CD4-positive, CD25-positive, alpha-beta regulatory T cell (primary cell): ENCODE measurements at regions not wholly inside any gene's neighbourhood (a gene's known extent, or its start where the extent isn't known, plus 50 kb on each side); places are given as distances from the start of the nearest gene placed in this dataset.

Source experiments
- ATAC-seq, 2 donors: fragments of 150-1000 bp; cut with Tn5 transposase; one replicate each; pipeline ENCODE4 v1.10.0; 2021; ENCODE audit warnings: low read depth in 2 of 2, moderate number of reproducible peaks in 2 of 2, moderate library complexity in 1 of 2
- DNase-seq, 3 donors: peaks; one replicate each; pipeline versions ENCODE4 v3.0.0 to v3.0.0-alpha.2; 2012 to 2022; ENCODE audit warnings: mixed read lengths in 1 of 3
- H3K27ac ChIP-seq: one replicate; pipeline ENCODE4 v1.7.0; 2013; ENCODE audit warnings: mild to moderate bottlenecking, low read length; ENCODE audit not compliant: insufficient read depth, poor library complexity, severe bottlenecking
- H3K27me3 ChIP-seq: one replicate; pipeline ENCODE4 v1.7.0; 2013; ENCODE audit warnings: low read length; ENCODE audit not compliant: control insufficient read depth, insufficient read depth
- H3K36me3 ChIP-seq: one replicate; pipeline ENCODE4 v1.7.0; 2013; ENCODE audit warnings: mild to moderate bottlenecking, low read length, moderate library complexity; ENCODE audit not compliant: control insufficient read depth, insufficient read depth
- H3K4me1 ChIP-seq: 2 replicates; pipeline ENCODE4 v1.7.0; 2013; ENCODE audit warnings: mild to moderate bottlenecking, low read length; ENCODE audit not compliant: insufficient read depth, control insufficient read depth, poor library complexity, severe bottlenecking
- H3K4me3 ChIP-seq: one replicate; pipeline ENCODE4 v1.7.0; 2013; ENCODE audit warnings: low read depth, mild to moderate bottlenecking, low read length, moderate library complexity
- H3K9me3 ChIP-seq, 2 experiments: 1 replicate in 1 of 2; 2 replicates in 1 of 2; pipeline ENCODE4 v1.7.0; 2013; ENCODE audit warnings: low read length in 2 of 2, mild to moderate bottlenecking in 1 of 2, moderate library complexity in 1 of 2; ENCODE audit not compliant: control insufficient read depth in 2 of 2
- H3K27ac Mint-ChIP-seq, 3 donors: one replicate each; pipeline ENCODE4 v1.8.0; 2020 to 2022; ENCODE audit warnings: mild to moderate bottlenecking in 3 of 3, mixed read lengths in 3 of 3, moderate library complexity in 2 of 3
- H3K27me3 Mint-ChIP-seq: one replicate; pipeline ENCODE4 v1.8.0; 2022; ENCODE audit warnings: mild to moderate bottlenecking, mixed read lengths
- H3K36me3 Mint-ChIP-seq: one replicate; pipeline ENCODE4 v1.8.0; 2020; ENCODE audit warnings: mixed read lengths
- H3K4me1 Mint-ChIP-seq, 4 donors: one replicate each; pipeline ENCODE4 v1.8.0; 2020 to 2022; ENCODE audit warnings: mixed read lengths in 4 of 4, mild to moderate bottlenecking in 1 of 4
- H3K4me3 Mint-ChIP-seq, 4 donors: one replicate each; pipeline ENCODE4 v1.8.0; 2020 to 2022; ENCODE audit warnings: mild to moderate bottlenecking in 4 of 4, mixed read lengths in 4 of 4, moderate library complexity in 3 of 4
- H3K9me3 Mint-ChIP-seq, 7 donors: one replicate each; pipeline ENCODE4 v1.8.0; 2020 to 2022; ENCODE audit warnings: mixed read lengths in 7 of 7, mild to moderate bottlenecking in 3 of 7, moderate library complexity in 2 of 7

GRCh38 chr9:18359335-18359734 is 114.6 kb upstream of the ADAMTSL1 start:
- DNase-seq (no peak), ATAC-seq (no peak)
- no peaks in the 10 kb centered on the region for H3K36me3 Mint-ChIP-seq
- no peaks in the 10 kb centered on the region for H3K4me1 Mint-ChIP-seq
- Histone ChIP-seq H3K27me3 (no peaks in the 10 kb centered on the region), H3K9me3 (no peaks in the 10 kb centered on the region), H3K27ac (no peak overlapping the region), H3K4me3 (no peak overlapping the region), H3K36me3 (no peaks in the 10 kb centered on the region), H3K4me1 (no peaks in the 10 kb centered on the region)
- H3K27me3 Mint-ChIP-seq, result no peaks in the 10 kb centered on the region
- H3K4me3 Mint-ChIP-seq, result no peak overlapping the region
- H3K27ac Mint-ChIP-seq, result no peak overlapping the region
- H3K9me3 Mint-ChIP-seq, result no peaks in the 10 kb centered on the region

DNA sequence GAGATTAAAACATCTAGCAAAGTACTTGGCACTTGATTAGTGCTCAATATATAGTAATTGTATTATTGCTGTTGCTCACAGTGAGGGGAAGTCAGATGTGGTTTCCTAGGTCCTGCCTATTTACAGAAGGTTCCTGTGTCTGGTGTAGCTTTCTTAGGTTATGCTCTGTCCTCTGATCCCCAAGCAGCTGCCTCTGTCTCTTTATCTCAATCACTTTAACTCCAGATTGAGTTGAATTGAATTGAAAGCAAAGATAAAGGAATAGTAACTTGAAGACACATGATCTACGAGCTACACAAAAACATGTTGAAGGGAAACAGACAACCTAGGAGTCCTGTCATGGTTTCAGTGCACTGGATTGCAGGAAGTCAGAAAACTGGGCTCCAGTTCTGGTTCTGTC is 113.9 kb upstream of the ADAMTSL1 start:
- no peaks in the 10 kb centered on the region for H3K9me3 ChIP-seq
- Mint-ChIP-seq H3K4me1 (no peaks in the 10 kb centered on the region), H3K36me3 (no peaks in the 10 kb centered on the region), H3K4me3 (no peak overlapping the region), H3K27ac (no peak overlapping the region), H3K27me3 (no peaks in the 10 kb centered on the region), H3K9me3 (no peaks in the 10 kb centered on the region)
- no peak for DNase-seq
- no peak for ATAC-seq
- no peaks in the 10 kb centered on the region for H3K4me1 ChIP-seq
- H3K4me3 ChIP-seq, result no peak overlapping the region
- no peaks in the 10 kb centered on the region for H3K27me3 ChIP-seq
- H3K27ac ChIP-seq, result no peak overlapping the region
- H3K36me3 ChIP-seq, result no peaks in the 10 kb centered on the region

- Mint-ChIP-seq H3K27ac (no peak overlapping the region), H3K9me3 (peaks cover 0 to 2% (median 0%) of the 10 kb centered on the region in 7 donors), H3K4me1 (no peaks in the 10 kb centered on the region), H3K36me3 (no peaks in the 10 kb centered on the region), H3K27me3 (no peaks in the 10 kb centered on the region), H3K4me3 (no peak overlapping the region)
- Histone ChIP-seq H3K4me3 (no peak overlapping the region), H3K27ac (no peak overlapping the region), H3K4me1 (no peaks in the 10 kb centered on the region), H3K9me3 (no peaks in the 10 kb centered on the region), H3K27me3 (no peaks in the 10 kb centered on the region), H3K36me3 (no peaks in the 10 kb centered on the region)
- no peak for ATAC-seq
- DNase-seq, result no peak
Measured at GRCh38 chr9:18361646-18362045, 112.3 kb upstream of the ADAMTSL1 start.

GRCh38 chr9:18362166-18362565 is 111.8 kb upstream of the ADAMTSL1 start:
- peaks cover 0 to 2% (median 0%) of the 10 kb centered on the region in 7 donors for H3K9me3 Mint-ChIP-seq
- H3K4me1 ChIP-seq, result no peaks in the 10 kb centered on the region

DNA sequence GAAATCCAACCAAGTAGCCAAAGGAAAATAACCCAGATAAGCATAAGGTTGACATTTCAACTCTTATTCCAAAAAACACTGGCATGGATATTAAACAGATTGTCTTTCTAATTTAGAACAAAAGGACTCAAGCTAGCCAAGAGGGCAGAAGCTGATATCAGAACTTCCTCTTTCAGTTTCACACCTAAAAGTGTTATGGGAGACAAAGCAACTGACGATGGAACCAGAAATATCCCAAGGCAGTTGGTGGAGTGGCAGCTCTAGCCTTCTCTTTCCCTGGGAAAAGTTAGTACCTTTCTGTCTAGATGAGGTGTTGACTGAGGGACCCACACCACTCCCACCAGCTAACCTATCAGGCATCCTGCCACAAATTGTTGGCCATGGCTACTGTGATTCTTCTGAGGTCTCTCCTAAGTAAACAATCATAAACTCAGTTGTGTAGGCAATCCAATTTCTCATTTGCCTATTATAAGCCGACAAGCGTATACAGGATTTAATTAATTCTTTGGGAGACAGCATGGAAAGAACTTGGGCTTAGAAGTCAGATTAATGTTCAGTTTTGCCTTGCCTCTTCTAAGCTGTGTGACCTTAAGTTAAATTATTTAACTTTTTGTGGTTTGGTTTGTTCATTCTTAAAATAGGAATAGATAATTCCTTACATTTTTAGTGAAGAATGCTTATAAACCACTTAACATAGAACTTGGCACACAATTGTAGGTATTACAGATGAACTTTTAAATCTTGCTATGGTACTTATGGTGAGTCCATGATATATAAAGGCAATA is 110.9 kb upstream of the ADAMTSL1 start:
- no peaks in the 10 kb centered on the region for H3K36me3 ChIP-seq
- Mint-ChIP-seq H3K9me3 (peaks cover 0 to 2% (median 0%) of the 10 kb centered on the region in 7 donors), H3K4me1 (no peaks in the 10 kb centered on the region), H3K27me3 (no peaks in the 10 kb centered on the region), H3K36me3 (no peaks in the 10 kb centered on the region), H3K4me3 (no peak overlapping the region), H3K27ac (no peak overlapping the region)
- H3K4me3 ChIP-seq, result no peak overlapping the region
- no peaks in the 10 kb centered on the region for H3K9me3 ChIP-seq
- no peak for DNase-seq
- H3K27me3 ChIP-seq, result no peaks in the 10 kb centered on the region
- H3K27ac ChIP-seq, result no peak overlapping the region
- ATAC-seq, result no peak
- no peaks in the 10 kb centered on the region for H3K4me1 ChIP-seq

More at GRCh38 chr9:18362166-18362565, 111.8 kb upstream of the ADAMTSL1 start:
- H3K27ac ChIP-seq, result no peak overlapping the region
- ATAC-seq (no peak), DNase-seq (no peak)
- no peaks in the 10 kb centered on the region for H3K27me3 Mint-ChIP-seq
- H3K27ac Mint-ChIP-seq, result no peak overlapping the region
- no peaks in the 10 kb centered on the region for H3K27me3 ChIP-seq
- H3K4me3 Mint-ChIP-seq, result no peak overlapping the region
- H3K4me1 Mint-ChIP-seq, result no peaks in the 10 kb centered on the region
- no peaks in the 10 kb centered on the region for H3K36me3 Mint-ChIP-seq
- H3K4me3 ChIP-seq, result no peak overlapping the region
- no peaks in the 10 kb centered on the region for H3K9me3 ChIP-seq
- no peaks in the 10 kb centered on the region for H3K36me3 ChIP-seq

DNA sequence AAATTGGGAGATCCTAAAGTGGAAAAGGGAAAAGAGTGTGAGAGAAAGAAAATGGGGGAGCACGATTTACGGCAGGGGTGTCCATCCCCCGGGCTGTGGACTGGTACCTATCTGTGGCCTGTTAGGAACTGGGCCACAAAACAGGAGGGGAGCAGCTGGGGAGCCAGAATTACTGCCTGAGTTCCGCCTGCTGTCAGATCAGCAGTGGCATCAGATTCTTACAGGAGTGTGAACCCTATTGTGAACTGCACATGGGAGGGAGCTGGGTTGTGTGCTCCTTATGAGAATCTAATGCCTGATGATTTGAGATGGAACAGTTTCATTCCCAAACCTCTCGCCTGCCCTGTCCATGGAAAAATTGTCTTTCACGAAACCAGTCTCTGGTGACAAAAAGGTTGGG is 108.3 kb upstream of the ADAMTSL1 start:
- H3K27ac Mint-ChIP-seq, result no peak overlapping the region
- H3K4me1 ChIP-seq, result no peaks in the 10 kb centered on the region
- no peaks in the 10 kb centered on the region for H3K27me3 ChIP-seq
- no peaks in the 10 kb centered on the region for H3K4me1 Mint-ChIP-seq
- H3K4me3 ChIP-seq, result no peak overlapping the region
- ATAC-seq, result no peak
- H3K9me3 Mint-ChIP-seq, result peaks cover 0 to 2% (median 0%) of the 10 kb centered on the region in 7 donors
- H3K36me3 ChIP-seq, result no peaks in the 10 kb centered on the region
- no peak for DNase-seq
- H3K36me3 Mint-ChIP-seq, result no peaks in the 10 kb centered on the region
- no peak overlapping the region for H3K4me3 Mint-ChIP-seq
- no peak overlapping the region for H3K27ac ChIP-seq
- H3K9me3 ChIP-seq, result no peaks in the 10 kb centered on the region
- no peaks in the 10 kb centered on the region for H3K27me3 Mint-ChIP-seq

- H3K4me3 ChIP-seq, result no peak overlapping the region
- no peak for DNase-seq
Measured at GRCh38 chr9:18366184-18366583, 107.8 kb upstream of the ADAMTSL1 start.

DNA sequence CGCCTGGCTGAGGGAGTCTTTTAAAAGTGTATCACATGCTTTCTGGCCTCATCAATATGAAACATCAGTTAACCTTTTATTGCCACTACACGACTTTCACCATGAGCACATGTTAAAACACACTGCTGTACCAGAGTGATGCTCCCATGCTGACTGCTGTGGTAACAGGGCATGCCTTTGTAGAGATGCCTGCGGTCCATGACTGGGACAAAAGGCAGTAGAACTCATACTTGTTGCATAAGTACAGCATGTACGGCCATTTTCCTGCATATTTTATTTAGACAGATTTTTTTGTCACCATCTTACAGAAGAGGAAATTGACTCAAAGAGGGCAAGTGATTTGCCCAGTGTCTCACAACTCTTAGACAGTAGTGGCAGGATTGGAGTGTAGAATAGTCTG is 105.7 kb upstream of the ADAMTSL1 start:
- Mint-ChIP-seq H3K27ac (no peak overlapping the region), H3K27me3 (no peaks in the 10 kb centered on the region), H3K4me3 (no peak overlapping the region), H3K9me3 (peaks cover 0 to 2% (median 0%) of the 10 kb centered on the region in 7 donors), H3K4me1 (no peaks in the 10 kb centered on the region), H3K36me3 (no peaks in the 10 kb centered on the region)
- no peaks in the 10 kb centered on the region for H3K4me1 ChIP-seq
- no peak overlapping the region for H3K4me3 ChIP-seq
- H3K27me3 ChIP-seq, result no peaks in the 10 kb centered on the region
- no peaks in the 10 kb centered on the region for H3K9me3 ChIP-seq
- ATAC-seq (no peak), DNase-seq (no peak)
- no peak overlapping the region for H3K27ac ChIP-seq
- no peaks in the 10 kb centered on the region for H3K36me3 ChIP-seq

More at GRCh38 chr9:18366184-18366583, 107.8 kb upstream of the ADAMTSL1 start:
- Histone ChIP-seq H3K27me3 (no peaks in the 10 kb centered on the region), H3K9me3 (no peaks in the 10 kb centered on the region), H3K4me1 (no peaks in the 10 kb centered on the region), H3K27ac (no peak overlapping the region), H3K36me3 (no peaks in the 10 kb centered on the region)
- peaks cover 0 to 2% (median 0%) of the 10 kb centered on the region in 7 donors for H3K9me3 Mint-ChIP-seq
- no peaks in the 10 kb centered on the region for H3K4me1 Mint-ChIP-seq
- H3K27ac Mint-ChIP-seq, result no peak overlapping the region
- no peaks in the 10 kb centered on the region for H3K36me3 Mint-ChIP-seq
- no peaks in the 10 kb centered on the region for H3K27me3 Mint-ChIP-seq
- no peak for ATAC-seq
- no peak overlapping the region for H3K4me3 Mint-ChIP-seq
